HEK293T (cell line): ENCODE measurements at regions not wholly inside any gene's neighbourhood (a gene's known extent, or its start where the extent isn't known, plus 50 kb on each side); places are given as distances from the start of the nearest gene placed in this dataset.
"Not testable (repeated sequence)": the region's sequence is repeated elsewhere in the genome, so short reads cannot be mapped to it uniquely, and the experiment has no call there.

Experiments used
- CTCF ChIA-PET: fragments of 350-600 bp; formaldehyde crosslinking; extraction: SDS; loops from one replicate; lab custom pipeline; 2021; ENCODE audit warnings: antibody characterized with exemption, inconsistent platforms; lab: Yijun Ruan, JAX
- POLR2A ChIA-PET: fragments of 350-600 bp; formaldehyde crosslinking; extraction: SDS; loops from one replicate; lab custom pipeline; 2020; ENCODE audit warnings: antibody characterized with exemption, inconsistent platforms; lab: Yijun Ruan, JAX
- DNase-seq: peaks from one replicate; pipeline ENCODE4 v3.0.0; 2012; ENCODE audit warnings: mixed read lengths; ENCODE audit errors: extremely low spot score
- ARNT ChIP-seq: fragments of 450-650 bp; IDR thresholded peaks from 2 replicates; pipeline ENCODE4 v1.6.1; 2017; ENCODE audit warnings: mild to moderate bottlenecking
- BHLHE40 ChIP-seq: fragments of 450-650 bp; IDR thresholded peaks from 2 replicates; pipeline ENCODE4 v1.6.1; 2016; ENCODE audit warnings: mild to moderate bottlenecking, moderate library complexity, borderline replicate concordance
- CTBP1 ChIP-seq: fragments of 450-650 bp; IDR thresholded peaks from 2 replicates; pipeline ENCODE4 v1.6.1; 2016; ENCODE audit warnings: borderline replicate concordance
- ELF4 ChIP-seq: fragments of 450-650 bp; IDR thresholded peaks from 2 replicates; pipeline ENCODE4 v1.6.1; 2017; ENCODE audit warnings: antibody characterized with exemption
- FOXA1 ChIP-seq: fragments of 450-650 bp; IDR thresholded peaks from 2 replicates; pipeline ENCODE4 v1.6.1; 2016; ENCODE audit warnings: mild to moderate bottlenecking
- FOXK2 ChIP-seq: fragments of 450-650 bp; IDR thresholded peaks from 2 replicates; pipeline ENCODE4 v1.6.1; 2016; ENCODE audit warnings: mild to moderate bottlenecking
- FOXM1 ChIP-seq: fragments of 450-650 bp; IDR thresholded peaks from 2 replicates; pipeline ENCODE4 v1.6.1; 2017; ENCODE audit warnings: mild to moderate bottlenecking, borderline replicate concordance
- HDGF ChIP-seq: fragments of 450-650 bp; IDR thresholded peaks from 2 replicates; pipeline ENCODE4 v1.6.1; 2017; ENCODE audit warnings: antibody characterized with exemption, borderline replicate concordance
- L3MBTL2 ChIP-seq: fragments of 450-650 bp; conservative IDR thresholded peaks from 2 replicates; pipeline ENCODE4 v1.6.1; 2016; ENCODE audit warnings: mild to moderate bottlenecking
- LEF1 ChIP-seq: fragments of 450-650 bp; IDR thresholded peaks from 2 replicates; pipeline ENCODE4 v1.6.1; 2017; ENCODE audit warnings: mild to moderate bottlenecking, borderline replicate concordance
- NFRKB ChIP-seq: fragments of 450-650 bp; IDR thresholded peaks from 2 replicates; pipeline ENCODE4 v1.6.1; 2016; ENCODE audit warnings: mild to moderate bottlenecking, moderate library complexity
- SP1 ChIP-seq: fragments of 450-650 bp; IDR thresholded peaks from 2 replicates; pipeline ENCODE4 v1.6.1; 2017
- SUZ12 ChIP-seq: fragments of 450-650 bp; IDR thresholded peaks from 2 replicates; pipeline ENCODE4 v1.6.1; 2016; ENCODE audit warnings: mild to moderate bottlenecking
- TARDBP ChIP-seq: fragments of 450-650 bp; IDR thresholded peaks from 2 replicates; pipeline ENCODE4 v1.6.1; 2016
- ZNF384 ChIP-seq: fragments of 450-650 bp; IDR thresholded peaks from 2 replicates; pipeline ENCODE4 v1.6.1; 2016
- TF ChIP-seq, protein P1 (sequence below): fragments of 450-650 bp; IDR thresholded peaks from 2 replicates; pipeline ENCODE4 v1.6.1; 2016

DNA sequence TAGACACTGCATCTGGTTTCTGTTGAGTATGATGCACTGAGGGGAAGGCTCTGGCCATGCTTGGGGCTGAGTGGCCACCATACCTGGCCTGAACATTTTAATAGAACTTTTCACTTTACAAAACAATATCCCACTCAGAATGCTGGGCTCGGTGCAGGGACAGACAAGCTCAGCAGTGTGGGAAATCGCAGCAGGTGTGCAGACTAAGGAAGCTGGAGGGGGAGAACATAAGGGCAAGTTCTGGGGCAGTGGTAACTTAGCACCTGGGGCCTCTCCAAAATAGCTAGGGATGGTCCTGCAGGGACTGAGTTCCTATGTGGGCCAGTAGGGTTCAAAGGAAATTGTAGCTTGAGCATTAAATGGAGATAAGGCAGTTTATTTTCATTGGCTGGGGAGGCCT is 90.9 kb upstream of the RNU6-1 start:
- no peak for TF ChIP-seq ARNT
- no peak for TF ChIP-seq ZNF384
- TF ChIP-seq NFRKB = no peak
- no peak for TF ChIP-seq FOXK2
- TF ChIP-seq SUZ12 = no peak
- TF ChIP-seq FOXM1 = no peak
- TF ChIP-seq ELF4 = no peak
- TF ChIP-seq FOXA1 = no peak
- TF ChIP-seq SP1 = no peak
- no peak for TF ChIP-seq HDGF
- TF ChIP-seq BHLHE40 = no peak
- no peak for TF ChIP-seq CTBP1
- TF ChIP-seq TARDBP = no peak
- ChIA-PET CTCF (no interaction called here), POLR2A (interaction anchor here (0.6 kb wide), 1 partner anchor 123 kb away, joined by 3 read pairs; the partner anchor contains the start of gene PIAS1)
- DNase-seq = no peak

DNA sequence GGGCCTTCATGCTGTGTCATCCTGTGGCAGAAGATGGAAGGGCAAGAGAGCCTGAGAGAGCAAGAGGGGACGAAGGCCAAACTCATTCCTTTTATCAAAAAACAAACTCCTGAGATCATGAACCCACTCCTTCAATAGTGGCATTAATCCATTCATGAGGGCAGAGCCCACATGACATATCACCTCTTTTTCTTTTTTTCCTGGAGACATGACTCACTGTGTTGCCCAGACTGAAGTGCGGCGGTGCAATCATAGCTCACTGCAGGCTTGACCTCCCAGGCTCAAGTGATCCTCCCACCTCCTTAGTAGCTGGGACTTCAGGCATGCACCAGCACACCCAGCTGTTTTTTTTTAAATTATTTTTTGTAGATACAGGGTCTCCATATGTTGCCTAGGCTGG is 92.0 kb upstream of the RNU6-1 start:
- no peak for DNase-seq
- ChIA-PET CTCF (no interaction called here), POLR2A (interaction anchor here (0.9 kb wide), 1 partner anchor 123 kb away, joined by 3 read pairs; no protein-coding TSS in a partner anchor)
- TF ChIP-seq SP1 = no peak
- TF ChIP-seq ZNF384 = no peak

DNA sequence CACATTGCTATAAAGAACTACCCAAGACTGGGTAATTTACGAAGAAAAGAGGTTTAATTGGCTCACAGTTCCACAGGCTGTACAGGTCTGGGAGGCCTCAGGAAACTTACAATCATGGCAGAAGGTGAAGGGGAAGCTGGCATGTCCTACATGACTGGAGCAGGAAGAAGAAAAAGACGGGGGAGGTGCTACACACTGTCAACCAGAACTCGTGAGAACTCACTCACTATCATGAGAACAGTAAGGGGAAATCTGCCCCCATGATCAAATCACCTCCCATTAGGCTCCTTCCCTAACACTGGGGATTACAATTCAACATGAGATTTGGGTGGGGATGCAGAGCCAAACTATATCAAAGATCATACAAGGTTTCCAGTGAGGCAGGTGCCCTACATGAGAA is 94.3 kb upstream of the RNU6-1 start:
- DNase-seq, POLR2A ChIA-PET: not testable (repeated sequence)
- CTCF ChIA-PET = interaction anchor here (1.3 kb wide), 1 partner anchor 9 kb away, joined by 8 read pairs; no protein-coding TSS in a partner anchor

DNA sequence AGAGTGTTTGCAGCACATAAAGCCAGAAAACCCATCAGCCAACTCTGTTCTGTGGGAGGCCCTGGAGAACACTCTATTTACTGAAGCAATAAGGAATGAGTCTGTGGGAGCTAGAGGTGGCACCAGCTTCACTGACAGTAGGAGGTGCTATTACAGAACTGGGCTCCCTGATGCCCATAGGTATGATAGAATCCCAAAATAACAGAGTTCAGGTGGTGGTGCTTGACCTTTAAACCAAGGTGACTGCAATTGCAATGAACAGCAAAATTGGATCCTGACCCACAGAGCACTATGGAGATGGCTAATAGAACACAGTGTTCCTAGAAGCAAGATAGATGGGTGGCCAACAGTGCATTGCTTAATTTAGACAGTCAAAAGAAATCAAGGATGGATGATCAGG is 95.4 kb upstream of the RNU6-1 start:
- CTCF ChIA-PET = interaction anchor here (1.3 kb wide), 1 partner anchor 10 kb away, joined by 8 read pairs; no protein-coding TSS in a partner anchor
- TF ChIP-seq FOXK2 (no peak), TARDBP (no peak), SP1 (no peak), LEF1 (no peak)
- DNase-seq = no peak
- POLR2A ChIA-PET = no interaction called here

DNA sequence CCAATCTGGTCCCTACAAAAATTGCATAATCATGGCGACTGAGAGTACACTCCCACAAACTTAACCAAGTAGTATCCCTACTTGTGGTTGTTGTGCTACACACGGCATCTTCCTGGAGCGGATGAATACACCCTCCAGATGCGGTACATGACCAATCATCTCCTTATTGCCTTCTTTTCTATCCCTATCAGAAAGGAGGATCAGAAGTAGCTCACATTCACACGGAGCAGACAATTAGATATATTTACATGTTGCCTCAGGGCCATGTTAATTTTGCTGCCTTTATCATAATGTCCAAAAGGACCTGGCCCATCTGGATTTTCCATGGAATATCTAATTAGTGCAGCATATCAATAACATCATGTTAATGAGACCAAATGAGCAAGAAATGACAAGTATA is 96.4 kb upstream of the RNU6-1 start:
- no peak for DNase-seq
- TF ChIP-seq LEF1 (no peak), ARNT (no peak), TARDBP (no peak), L3MBTL2 (no peak), SUZ12 (no peak), ZNF384 (no peak), CTBP1 (no peak)
- ChIA-PET POLR2A (no interaction called here), CTCF (no interaction called here)

DNA sequence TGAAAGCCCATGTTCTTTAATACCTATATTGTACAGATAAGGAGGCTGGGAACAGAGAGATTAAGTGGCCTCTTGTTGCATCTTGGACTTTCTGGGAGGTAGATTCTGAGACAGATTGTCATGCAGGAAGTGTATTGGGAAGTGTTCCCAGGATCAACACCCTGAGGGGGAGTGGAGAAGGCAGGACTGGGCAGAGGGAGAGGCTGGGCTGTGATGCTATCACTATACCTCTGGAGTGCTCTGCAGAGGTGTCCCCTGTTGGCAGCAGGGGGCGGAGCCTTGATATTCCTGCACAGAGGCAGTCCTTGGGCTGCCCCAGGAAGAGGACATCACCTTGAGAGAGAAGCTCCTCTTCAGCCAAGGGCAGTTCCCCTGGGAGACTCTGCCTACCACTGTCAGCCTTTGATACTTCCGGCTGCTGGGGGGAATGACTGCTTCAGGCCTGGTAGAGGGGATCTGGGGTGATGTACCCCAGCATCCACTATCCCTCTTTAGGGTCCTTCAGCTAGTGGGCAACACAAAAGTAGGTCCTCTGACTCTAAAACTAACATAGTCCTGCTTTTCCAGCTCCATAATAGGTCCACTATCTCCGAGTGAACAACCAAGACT is 97.4 kb upstream of the RNU6-1 start:
- POLR2A ChIA-PET = interaction anchor here (1.0 kb wide), 1 partner anchor 22 kb away, joined by 5 read pairs; no protein-coding TSS in a partner anchor
- TF ChIP-seq FOXK2 (no peak), ELF4 (no peak), BHLHE40 (no peak), ZNF384 (no peak)
- no peak for DNase-seq
- CTCF ChIA-PET = no interaction called here

DNA sequence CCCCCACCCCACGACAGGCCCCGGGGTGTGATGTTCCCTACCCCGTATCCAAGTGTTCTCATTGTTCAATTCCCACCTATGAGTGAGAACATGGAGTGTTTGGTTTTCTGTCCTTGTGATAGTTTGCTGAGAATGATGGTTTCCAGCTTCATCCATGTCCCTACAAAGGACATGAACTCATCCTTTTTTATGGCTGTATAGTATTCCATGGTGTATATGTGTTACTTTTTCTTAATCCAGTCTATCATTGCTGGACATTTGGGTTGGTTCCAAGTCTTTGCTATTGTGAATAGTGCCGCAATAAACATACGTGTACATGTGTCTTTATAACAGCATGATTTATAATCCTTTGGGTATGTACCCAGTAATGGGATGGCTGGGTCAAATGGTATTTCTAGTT is 99.3 kb upstream of the RNU6-1 start:
- DNase-seq, CTCF ChIA-PET, POLR2A ChIA-PET: not testable (repeated sequence)

DNA sequence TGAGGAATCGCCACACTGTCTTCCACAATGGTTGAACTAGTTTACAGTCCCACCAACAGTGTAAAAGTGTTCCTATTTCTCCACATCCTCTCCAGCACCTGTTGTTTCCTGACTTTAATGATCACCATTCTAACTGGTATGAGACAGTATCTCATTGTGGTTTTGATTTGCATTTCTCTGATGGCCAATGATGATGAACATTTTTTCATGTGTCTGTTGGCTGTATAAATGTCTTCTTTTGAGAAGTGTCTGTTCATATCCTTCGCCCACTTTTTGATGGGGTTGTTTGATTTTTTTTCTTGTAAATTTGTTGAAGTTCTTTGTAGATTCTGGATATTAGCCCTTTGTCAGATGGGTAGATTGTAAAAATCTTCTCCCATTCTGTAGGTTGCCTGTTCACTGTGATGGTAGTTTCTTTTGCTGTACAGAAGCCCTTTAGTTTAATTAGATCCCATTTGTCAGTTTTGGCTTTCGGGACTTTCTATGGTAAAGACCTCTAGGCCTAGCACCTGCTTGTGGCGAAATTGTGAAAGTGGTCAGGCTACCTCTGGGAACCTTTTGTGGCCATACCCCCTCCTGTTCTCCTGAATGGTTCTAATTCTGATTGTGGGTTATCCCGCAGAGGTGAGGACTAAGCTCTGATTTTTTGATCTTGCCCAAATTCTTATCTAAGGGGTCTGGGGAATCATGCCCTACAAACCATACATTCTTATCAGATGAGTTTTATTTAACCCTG is 99.9 kb upstream of the RNU6-1 start:
- CTCF ChIA-PET, DNase-seq, POLR2A ChIA-PET: not testable (repeated sequence)

DNA sequence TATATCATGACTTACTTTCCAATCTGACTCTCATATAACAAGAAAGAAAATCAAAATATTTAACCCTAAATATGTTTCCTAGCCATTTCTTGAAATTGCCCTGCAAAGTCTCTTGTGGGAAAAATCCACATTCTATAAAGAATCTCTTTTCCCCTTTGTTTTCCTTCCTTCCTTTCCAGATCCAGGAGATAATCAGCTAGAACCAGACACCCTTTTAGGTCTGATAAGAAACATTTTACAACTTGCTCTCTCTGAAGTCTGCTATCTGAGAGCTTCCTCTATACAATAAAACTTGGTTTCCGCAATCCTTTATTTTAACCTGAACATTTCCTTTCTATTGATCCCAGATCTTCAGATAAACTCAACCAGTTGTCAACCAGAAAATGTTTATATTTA is 100.5 kb upstream of the RNU6-1 start:
- no peak for TF ChIP-seq SUZ12
- no peak for TF ChIP-seq TARDBP
- TF ChIP-seq LEF1 = no peak
- TF ChIP-seq ELF4 = no peak
- no peak for TF ChIP-seq L3MBTL2
- no peak for TF ChIP-seq SP1
- no peak for TF ChIP-seq BHLHE40
- no peak for TF ChIP-seq FOXA1
- TF ChIP-seq NFRKB = no peak
- TF ChIP-seq CTBP1 = no peak
- TF ChIP-seq ZNF384 = no peak
- TF ChIP-seq HDGF = no peak
- TF ChIP-seq FOXK2 = no peak
- TF ChIP-seq FOXM1 = no peak
- TF ChIP-seq ARNT = no peak
- TF ChIP-seq, protein P1, sequence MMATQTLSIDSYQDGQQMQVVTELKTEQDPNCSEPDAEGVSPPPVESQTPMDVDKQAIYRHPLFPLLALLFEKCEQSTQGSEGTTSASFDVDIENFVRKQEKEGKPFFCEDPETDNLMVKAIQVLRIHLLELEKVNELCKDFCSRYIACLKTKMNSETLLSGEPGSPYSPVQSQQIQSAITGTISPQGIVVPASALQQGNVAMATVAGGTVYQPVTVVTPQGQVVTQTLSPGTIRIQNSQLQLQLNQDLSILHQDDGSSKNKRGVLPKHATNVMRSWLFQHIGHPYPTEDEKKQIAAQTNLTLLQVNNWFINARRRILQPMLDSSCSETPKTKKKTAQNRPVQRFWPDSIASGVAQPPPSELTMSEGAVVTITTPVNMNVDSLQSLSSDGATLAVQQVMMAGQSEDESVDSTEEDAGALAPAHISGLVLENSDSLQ = no peak
- POLR2A ChIA-PET = no interaction called here
- no peak for DNase-seq
- CTCF ChIA-PET = no interaction called here
